ENCODE measurements at regions not wholly inside any gene's neighbourhood (a gene's known extent, or its start where the extent isn't known, plus 50 kb on each side); places are given as distances from the start of the nearest gene placed in this dataset.

GRCh38 chr6:23330632-23331031 lies 761.3 kb downstream of the HDGFL1 start:
- Histone ChIP-seq H3K9me3 (no peaks in the 10 kb centered on the region), H3K27me3 (no peaks in the 10 kb centered on the region), H3K27ac (no peak overlapping the region), H3K4me3 (no peak overlapping the region), H3K36me3 (no peaks in the 10 kb centered on the region), H3K4me1 (no peaks in the 10 kb centered on the region)
- TF ChIP-seq CTCF (IDR thresholded peaks at IDR 0.05) (no peak), POLR2A (IDR thresholded peaks at IDR 0.05) (no peak), POLR2AphosphoS5 (IDR thresholded peaks at IDR 0.05) (no peak), EP300 (IDR thresholded peaks at IDR 0.05) (no peak)
- 88 to 94% methylated on average over 3 of the region's 3 CpGs for WGBS, 2 donors
- intact Hi-C loops (cut with DNase I) = no loop called here
- no peak for DNase-seq

GRCh38 chr6:23334360-23334759 lies 765.0 kb downstream of the HDGFL1 start:
- Histone ChIP-seq H3K27me3 (no peaks in the 10 kb centered on the region), H3K27ac (no peak overlapping the region), H3K4me1 (no peaks in the 10 kb centered on the region), H3K9me3 (no peaks in the 10 kb centered on the region), H3K36me3 (no peaks in the 10 kb centered on the region), H3K4me3 (no peak overlapping the region)
- no peak for DNase-seq
- intact Hi-C loops (cut with DNase I) = no loop called here
- 67 to 70% methylated on average over 5 of the region's 5 CpGs for WGBS, 2 donors
- TF ChIP-seq POLR2A (IDR thresholded peaks at IDR 0.05) (no peak), POLR2AphosphoS5 (IDR thresholded peaks at IDR 0.05) (no peak), CTCF (IDR thresholded peaks at IDR 0.05) (no peak), EP300 (IDR thresholded peaks at IDR 0.05) (no peak)

- no peak for DNase-seq
- intact Hi-C loops (cut with DNase I) = no loop called here
Observed at GRCh38 chr6:23335894-23336293, 766.5 kb downstream of the HDGFL1 start.

GRCh38 chr6:23339268-23339667 lies 769.9 kb downstream of the HDGFL1 start:
- no peaks in the 10 kb centered on the region for H3K9me3 ChIP-seq
- H3K4me1 ChIP-seq = no peaks in the 10 kb centered on the region
- no peak overlapping the region for H3K4me3 ChIP-seq
- no peak overlapping the region for H3K27ac ChIP-seq
- no peaks in the 10 kb centered on the region for H3K36me3 ChIP-seq
- no peak for TF ChIP-seq CTCF (IDR thresholded peaks at IDR 0.05)
- 72 to 83% methylated on average over 3 of the region's 3 CpGs for WGBS, 2 donors
- intact Hi-C loops (cut with DNase I) = no loop called here
- no peaks in the 10 kb centered on the region for H3K27me3 ChIP-seq
- no peak for DNase-seq

More at GRCh38 chr6:23335894-23336293, 766.5 kb downstream of the HDGFL1 start:
- Histone ChIP-seq H3K9me3 (no peaks in the 10 kb centered on the region), H3K4me3 (no peak overlapping the region), H3K36me3 (no peaks in the 10 kb centered on the region), H3K27ac (no peak overlapping the region), H3K27me3 (no peaks in the 10 kb centered on the region), H3K4me1 (no peaks in the 10 kb centered on the region)
- no peak for TF ChIP-seq POLR2AphosphoS5 (IDR thresholded peaks at IDR 0.05)
- no peak for TF ChIP-seq POLR2A (IDR thresholded peaks at IDR 0.05)
- TF ChIP-seq CTCF (IDR thresholded peaks at IDR 0.05) = no peak
- TF ChIP-seq EP300 (IDR thresholded peaks at IDR 0.05) = no peak
- 89 to 94% methylated on average over 2 of the region's 2 CpGs for WGBS, 2 donors

GRCh38 chr6:23340271-23340670 lies 770.9 kb downstream of the HDGFL1 start:
- no peaks in the 10 kb centered on the region for H3K27me3 ChIP-seq
- H3K9me3 ChIP-seq = no peaks in the 10 kb centered on the region
- H3K27ac ChIP-seq = no peak overlapping the region
- intact Hi-C loops (cut with DNase I) = no loop called here
- DNase-seq = no peak
- H3K4me1 ChIP-seq = no peaks in the 10 kb centered on the region
- no peak overlapping the region for H3K4me3 ChIP-seq
- H3K36me3 ChIP-seq = no peaks in the 10 kb centered on the region
- 71 to 81% methylated on average over 3 of the region's 3 CpGs for WGBS, 2 donors
- TF ChIP-seq POLR2A (IDR thresholded peaks at IDR 0.05) (no peak), EP300 (IDR thresholded peaks at IDR 0.05) (no peak), POLR2AphosphoS5 (IDR thresholded peaks at IDR 0.05) (no peak), CTCF (IDR thresholded peaks at IDR 0.05) (no peak)

Measured in sigmoid colon (tissue), 6 donors.